Activated B cell treated with CpG ODN at 0.5 μM for 24 hours (primary cell): ENCODE measurements at regions not wholly inside any gene's neighbourhood (a gene's known extent, or its start where the extent isn't known, plus 50 kb on each side); places are given as distances from the start of the nearest gene placed in this dataset.
"Not testable (repeated sequence)": the region's sequence is repeated elsewhere in the genome, so short reads cannot be mapped to it uniquely, and the experiment has no call there.

Experiments used
- ATAC-seq: fragments of 200-7000 bp; cut with Tn5 transposase; one replicate; pipeline ENCODE4 v1.10.0; 2021; ENCODE audit warnings: low read depth, mild to moderate bottlenecking, moderate library complexity
- CTCF ChIA-PET: fragments of 350-600 bp; sonication (Branson Sonifier 250); formaldehyde crosslinking; loops from one replicate; lab custom pipeline; 2021; ENCODE audit warnings: antibody characterized with exemption; lab: Charles Lee
- POLR2A ChIA-PET: fragments of 350-600 bp; sonication (Branson Sonifier 250); formaldehyde crosslinking; loops from one replicate; lab custom pipeline; 2021; ENCODE audit warnings: antibody characterized with exemption; lab: Charles Lee
- DNase-seq: peaks from one replicate; pipeline ENCODE4 v3.0.0; 2022
- H3K27ac Mint-ChIP-seq: one replicate; pipeline ENCODE4 v1.8.0; 2020; ENCODE audit warnings: mixed read lengths
- H3K27me3 Mint-ChIP-seq: one replicate; pipeline ENCODE4 v1.8.0; 2021; ENCODE audit warnings: mixed read lengths
- H3K36me3 Mint-ChIP-seq: one replicate; pipeline ENCODE4 v1.8.0; 2021; ENCODE audit warnings: low read depth, mixed read lengths
- H3K4me1 Mint-ChIP-seq: one replicate; pipeline ENCODE4 v1.8.0; 2021; ENCODE audit warnings: mixed read lengths
- H3K4me3 Mint-ChIP-seq: one replicate; pipeline ENCODE4 v1.8.0; 2020; ENCODE audit warnings: mild to moderate bottlenecking, mixed read lengths
- H3K9me3 Mint-ChIP-seq: one replicate; pipeline ENCODE4 v1.8.0; 2020; ENCODE audit warnings: mixed read lengths
- intact Hi-C: fragments of 100-400 bp; cut with micrococcal nuclease; formaldehyde crosslinking; loops from one replicate; pipeline ENCODE4 v1.15.1; 2024
- TF ChIP-seq, protein P1 (sequence below): fragments of 200-600 bp; IDR thresholded peaks from one replicate; pipeline ENCODE4 v1.8.0; 2022; ENCODE audit warnings: antibody characterized with exemption, mild to moderate bottlenecking

DNA sequence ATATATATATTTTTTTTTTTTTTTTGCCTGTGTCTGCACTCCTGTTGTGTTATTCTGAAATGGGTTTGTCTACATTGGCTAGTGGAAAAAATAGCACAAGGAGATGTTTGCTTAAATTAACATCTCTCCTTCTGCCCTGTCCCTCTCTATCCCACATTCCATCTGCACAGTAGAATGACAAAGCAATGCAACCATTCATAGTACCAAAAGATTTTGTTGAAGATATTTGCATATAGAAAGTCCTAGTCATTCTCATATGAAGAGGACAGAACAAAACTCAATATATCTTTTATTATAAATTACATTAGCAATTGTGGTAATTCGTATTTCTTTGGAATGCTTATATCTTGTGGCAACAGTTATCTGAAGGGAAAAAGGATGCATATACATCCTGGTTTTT is 88.3 kb upstream of the AGA start:
- no peaks in the 10 kb centered on the region for H3K9me3 Mint-ChIP-seq
- POLR2A ChIA-PET: no interaction called here
- TF ChIP-seq, protein P1, sequence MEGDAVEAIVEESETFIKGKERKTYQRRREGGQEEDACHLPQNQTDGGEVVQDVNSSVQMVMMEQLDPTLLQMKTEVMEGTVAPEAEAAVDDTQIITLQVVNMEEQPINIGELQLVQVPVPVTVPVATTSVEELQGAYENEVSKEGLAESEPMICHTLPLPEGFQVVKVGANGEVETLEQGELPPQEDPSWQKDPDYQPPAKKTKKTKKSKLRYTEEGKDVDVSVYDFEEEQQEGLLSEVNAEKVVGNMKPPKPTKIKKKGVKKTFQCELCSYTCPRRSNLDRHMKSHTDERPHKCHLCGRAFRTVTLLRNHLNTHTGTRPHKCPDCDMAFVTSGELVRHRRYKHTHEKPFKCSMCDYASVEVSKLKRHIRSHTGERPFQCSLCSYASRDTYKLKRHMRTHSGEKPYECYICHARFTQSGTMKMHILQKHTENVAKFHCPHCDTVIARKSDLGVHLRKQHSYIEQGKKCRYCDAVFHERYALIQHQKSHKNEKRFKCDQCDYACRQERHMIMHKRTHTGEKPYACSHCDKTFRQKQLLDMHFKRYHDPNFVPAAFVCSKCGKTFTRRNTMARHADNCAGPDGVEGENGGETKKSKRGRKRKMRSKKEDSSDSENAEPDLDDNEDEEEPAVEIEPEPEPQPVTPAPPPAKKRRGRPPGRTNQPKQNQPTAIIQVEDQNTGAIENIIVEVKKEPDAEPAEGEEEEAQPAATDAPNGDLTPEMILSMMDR: no peak
- no peaks in the 10 kb centered on the region for H3K27me3 Mint-ChIP-seq
- no peaks in the 10 kb centered on the region for H3K36me3 Mint-ChIP-seq
- ATAC-seq (no peak), DNase-seq (no peak)
- H3K4me1 Mint-ChIP-seq: no peaks in the 10 kb centered on the region
- no peak overlapping the region for H3K4me3 Mint-ChIP-seq
- CTCF ChIA-PET: no interaction called here
- intact Hi-C loops: no loop called here
- no peak overlapping the region for H3K27ac Mint-ChIP-seq

DNA sequence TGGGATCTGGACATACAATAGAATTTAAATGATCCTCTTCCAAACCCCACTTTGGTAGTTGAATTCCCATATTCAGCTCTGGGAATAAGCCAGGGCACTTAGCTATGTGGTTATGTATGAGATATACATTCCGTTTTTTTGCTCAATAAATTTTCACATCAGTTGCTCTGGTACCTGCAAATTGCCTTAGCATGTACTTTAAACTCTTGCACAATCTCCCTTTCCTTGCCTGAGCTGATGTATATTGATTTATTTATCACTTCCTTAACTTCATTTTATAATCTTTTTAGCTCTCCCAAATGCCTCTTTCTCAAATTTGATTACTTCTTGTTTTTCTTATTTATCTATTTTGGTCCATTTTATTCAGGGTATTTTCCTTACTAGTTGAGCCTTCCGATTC is 90.1 kb upstream of the AGA start:
- ChIA-PET CTCF (no interaction called here), POLR2A (no interaction called here)
- DNase-seq (no peak), ATAC-seq (no peak)
- Mint-ChIP-seq H3K4me3 (no peak overlapping the region), H3K27me3 (no peaks in the 10 kb centered on the region), H3K9me3 (no peaks in the 10 kb centered on the region), H3K27ac (no peak overlapping the region), H3K36me3 (no peaks in the 10 kb centered on the region), H3K4me1 (no peaks in the 10 kb centered on the region)
- TF ChIP-seq, protein P1: no peak
- intact Hi-C loops: no loop called here

DNA sequence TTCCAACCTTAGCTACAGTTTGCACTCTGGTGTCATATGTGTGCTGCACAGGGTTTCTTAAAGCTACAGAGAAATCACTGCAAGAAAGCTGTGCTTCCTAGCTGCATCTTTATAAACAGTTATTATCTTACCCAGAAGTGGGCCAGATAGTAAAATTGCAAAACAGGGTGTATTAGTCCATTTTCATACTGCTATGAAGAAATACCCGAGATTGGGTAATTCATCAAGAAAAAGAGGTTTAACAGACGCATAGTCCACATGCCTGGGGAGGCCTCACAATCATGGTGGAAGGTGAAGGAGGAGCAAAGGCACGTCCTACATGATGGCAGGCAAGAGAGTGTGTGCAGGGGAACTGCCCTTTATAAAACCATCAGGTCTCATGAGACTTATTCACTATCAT is 92.6 kb upstream of the AGA start:
- intact Hi-C loops, H3K27me3 Mint-ChIP-seq, ATAC-seq, DNase-seq, H3K27ac Mint-ChIP-seq, H3K9me3 Mint-ChIP-seq, H3K36me3 Mint-ChIP-seq, H3K4me3 Mint-ChIP-seq, H3K4me1 Mint-ChIP-seq, CTCF ChIA-PET: not testable (repeated sequence)
- POLR2A ChIA-PET: interaction anchor here (0.7 kb wide), 1 partner anchor 225 kb away, joined by 10 read pairs; the partner anchor contains the start of gene NEIL3

DNA sequence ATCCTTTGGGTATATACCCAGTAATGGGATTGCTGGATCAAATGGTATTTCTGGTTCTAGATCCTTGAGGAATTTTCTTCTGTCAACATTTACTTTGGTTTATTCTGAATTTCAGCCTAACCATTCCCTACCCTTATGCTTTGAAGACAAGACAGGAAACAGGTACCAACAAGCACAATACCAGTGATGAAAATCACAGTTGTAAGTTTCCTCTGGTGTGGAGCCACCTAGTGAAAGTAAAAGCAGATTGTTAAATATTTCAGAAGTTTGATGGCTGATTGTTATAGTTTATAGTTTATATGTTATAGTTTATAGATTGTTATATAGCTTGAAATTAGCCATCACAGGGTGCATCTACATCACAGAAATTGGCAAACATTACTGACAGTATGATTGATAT is 104.5 kb upstream of the AGA start:
- Mint-ChIP-seq H3K9me3 (no peaks in the 10 kb centered on the region), H3K4me1 (no peaks in the 10 kb centered on the region), H3K27ac (no peak overlapping the region), H3K36me3 (no peaks in the 10 kb centered on the region), H3K4me3 (no peak overlapping the region), H3K27me3 (no peaks in the 10 kb centered on the region)
- TF ChIP-seq, protein P1: no peak
- DNase-seq (no peak), ATAC-seq (no peak)
- ChIA-PET CTCF (no interaction called here), POLR2A (no interaction called here)
- intact Hi-C loops: no loop called here

DNA sequence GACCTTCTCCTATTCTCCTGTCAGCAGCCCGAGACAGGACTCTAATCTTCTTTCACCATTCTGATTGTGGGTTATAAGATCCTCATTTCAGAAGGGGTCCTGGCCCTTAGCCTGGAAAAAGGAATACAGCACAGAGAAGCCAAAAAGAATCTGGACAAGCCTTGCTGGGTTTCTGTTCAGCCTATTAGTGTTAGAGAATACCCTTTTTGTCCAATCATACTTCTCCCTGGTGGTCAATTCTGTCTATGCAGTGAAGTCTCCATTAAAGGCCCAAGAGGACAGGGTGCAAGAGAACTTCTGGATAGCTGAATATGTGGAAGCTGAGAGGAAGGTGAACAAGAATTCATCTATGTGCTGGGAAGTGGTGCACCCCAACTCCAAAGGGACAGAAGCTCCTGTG is 105.7 kb upstream of the AGA start:
- ChIA-PET POLR2A (no interaction called here), CTCF (no interaction called here)
- DNase-seq (no peak), ATAC-seq (no peak)
- no peaks in the 10 kb centered on the region for H3K4me1 Mint-ChIP-seq
- no peak overlapping the region for H3K4me3 Mint-ChIP-seq
- no peaks in the 10 kb centered on the region for H3K36me3 Mint-ChIP-seq
- no peak overlapping the region for H3K27ac Mint-ChIP-seq
- TF ChIP-seq, protein P1: no peak
- intact Hi-C loops: no loop called here
- no peaks in the 10 kb centered on the region for H3K9me3 Mint-ChIP-seq
- H3K27me3 Mint-ChIP-seq: no peaks in the 10 kb centered on the region

DNA sequence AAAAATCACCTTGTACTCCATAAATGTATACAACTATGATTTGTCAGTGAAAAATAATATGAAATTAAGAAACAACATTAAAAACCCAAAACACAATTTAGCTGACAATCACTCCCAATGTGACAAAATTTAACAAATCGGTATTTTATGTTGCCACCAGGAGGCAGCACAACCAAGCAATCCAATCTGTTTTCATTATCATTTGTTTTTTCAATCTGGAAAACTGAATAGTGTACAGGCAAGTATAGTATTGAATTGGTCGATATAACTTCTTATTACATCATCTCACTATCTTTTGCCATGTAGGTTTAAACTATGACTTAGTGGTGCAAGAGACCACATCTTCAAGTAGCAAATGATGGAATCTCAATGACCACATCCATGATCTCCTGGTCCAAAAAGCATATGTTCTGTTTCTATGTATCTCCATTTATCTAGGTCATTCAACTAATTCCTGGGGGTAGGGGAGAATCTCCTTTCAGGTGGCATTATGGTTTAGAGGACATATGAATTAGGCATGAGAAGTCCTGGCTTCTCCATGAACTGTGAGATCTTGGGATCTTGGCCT is 112.9 kb upstream of the AGA start:
- no peaks in the 10 kb centered on the region for H3K27me3 Mint-ChIP-seq
- H3K36me3 Mint-ChIP-seq: no peaks in the 10 kb centered on the region
- TF ChIP-seq, protein P1: no peak
- no peak for DNase-seq
- intact Hi-C loops: loop anchor here (5.0 kb wide), 1 partner anchor 1752 kb away; no protein-coding TSS in a partner anchor
- ATAC-seq: no peak
- no peak overlapping the region for H3K4me3 Mint-ChIP-seq
- H3K4me1 Mint-ChIP-seq: no peaks in the 10 kb centered on the region
- H3K9me3 Mint-ChIP-seq: no peaks in the 10 kb centered on the region
- H3K27ac Mint-ChIP-seq: no peak overlapping the region
- ChIA-PET POLR2A (no interaction called here), CTCF (no interaction called here)
